OCI-LY7 (cell line): ENCODE measurements at regions not wholly inside any gene's neighbourhood (a gene's known extent, or its start where the extent isn't known, plus 50 kb on each side); places are given as distances from the start of the nearest gene placed in this dataset.

Source experiments
- CTCF ChIP-seq: fragments of 200-600 bp; sonication (generic); conservative IDR thresholded peaks from 2 replicates; pipeline ENCODE4 v1.5.1; 2014; ENCODE audit warnings: mild to moderate bottlenecking, antibody characterized with exemption, low read length, moderate library complexity, mixed read lengths
- EZH2phosphoT487 ChIP-seq: fragments of 200-600 bp; sonication (generic); IDR thresholded peaks from 2 replicates; pipeline ENCODE4 v1.6.1; 2018; ENCODE audit warnings: low read depth, borderline replicate concordance, mild to moderate bottlenecking, mixed run types, antibody characterized with exemption, low read length, moderate library complexity, mixed read lengths

- no peak for TF ChIP-seq CTCF
- TF ChIP-seq EZH2phosphoT487 = no peak
Measured at GRCh38 chr5:56430422-56430821, 197.3 kb upstream of the ANKRD55 start.
